Lung (tissue), 11 donors: ENCODE measurements at regions not wholly inside any gene's neighbourhood (a gene's known extent, or its start where the extent isn't known, plus 50 kb on each side); places are given as distances from the start of the nearest gene placed in this dataset.

Experiments used
- ATAC-seq: fragments of 200-7000 bp; cut with Tn5 transposase; one replicate; pipeline ENCODE4 v1.9.1; 2020; ENCODE audit warnings: moderate number of reproducible peaks; ENCODE audit not compliant: insufficient read depth, low FRiP score
- DNase-seq, 3 donors: peaks; one replicate each; pipeline ENCODE4 v3.0.0-alpha.2; 2013 to 2017
- H3K27ac ChIP-seq, 2 donors: one replicate each; pipeline ENCODE4 v1.5.1; 2013; ENCODE audit warnings: mild to moderate bottlenecking in 2 of 2, moderate library complexity in 2 of 2, control low read depth in 1 of 2, inconsistent platforms in 1 of 2, low read depth in 1 of 2, low read length in 1 of 2
- H3K27me3 ChIP-seq, 3 donors: one replicate each; pipeline ENCODE4 v1.5.1; 2013; ENCODE audit warnings: low read length in 2 of 3; ENCODE audit not compliant: control insufficient read depth in 3 of 3, insufficient read depth in 3 of 3
- H3K36me3 ChIP-seq, 4 donors: one replicate each; pipeline ENCODE4 v1.5.1; 2013; ENCODE audit warnings: low read length in 4 of 4, mild to moderate bottlenecking in 1 of 4, moderate library complexity in 1 of 4; ENCODE audit not compliant: control insufficient read depth in 4 of 4, insufficient read depth in 4 of 4
- H3K4me1 ChIP-seq, 5 donors: one replicate each; pipeline ENCODE4 v1.5.1; 2013; ENCODE audit warnings: low read length in 5 of 5, mild to moderate bottlenecking in 2 of 5, moderate library complexity in 1 of 5; ENCODE audit not compliant: control insufficient read depth in 5 of 5, insufficient read depth in 5 of 5
- H3K4me3 ChIP-seq: one replicate; pipeline ENCODE4 v1.5.1; 2013; ENCODE audit warnings: mild to moderate bottlenecking, control low read depth, moderate library complexity
- H3K9ac ChIP-seq, 2 donors: one replicate each; pipeline ENCODE4 v1.5.1; 2013; ENCODE audit warnings: low read length in 2 of 2, control low read depth in 1 of 2; ENCODE audit not compliant: insufficient read depth in 1 of 2
- H3K9me3 ChIP-seq, 4 donors: one replicate each; pipeline ENCODE4 v1.5.1; 2013; ENCODE audit warnings: low read length in 3 of 4, mild to moderate bottlenecking in 1 of 4, moderate library complexity in 1 of 4; ENCODE audit not compliant: control insufficient read depth in 4 of 4, insufficient read depth in 3 of 4
- CTCF ChIP-seq: IDR thresholded peaks from 2 replicates; pipeline ENCODE4 v1.5.1; 2012; ENCODE audit warnings: mild to moderate bottlenecking; ENCODE audit errors: control extremely low read depth, extremely low read depth
- WGBS, 2 donors: extraction: QIAGEN DNeasy Blood & Tissue Kit; methylation state at CpG; one replicate each; pipeline ENCODE4 v1.1.7; 2013; 5-methylcytosine and 5-hydroxymethylcytosine counted together
- donor health status: control.
- donor health status: control.
- donor health status: Bipolar disorder and iron deficiency.
- donor health status: healthy.
- donor health status: DM: yes; HTN: yes; CAD: no.

GRCh38 chr3:30273304-30274072 is 332.9 kb upstream of the TGFBR2 start:
- H3K4me1 ChIP-seq, result no peaks in the 10 kb centered on the region
- 63 to 88% methylated on average over 2 of the region's 2 CpGs for WGBS, 2 donors
- ATAC-seq, result no peak

DNA sequence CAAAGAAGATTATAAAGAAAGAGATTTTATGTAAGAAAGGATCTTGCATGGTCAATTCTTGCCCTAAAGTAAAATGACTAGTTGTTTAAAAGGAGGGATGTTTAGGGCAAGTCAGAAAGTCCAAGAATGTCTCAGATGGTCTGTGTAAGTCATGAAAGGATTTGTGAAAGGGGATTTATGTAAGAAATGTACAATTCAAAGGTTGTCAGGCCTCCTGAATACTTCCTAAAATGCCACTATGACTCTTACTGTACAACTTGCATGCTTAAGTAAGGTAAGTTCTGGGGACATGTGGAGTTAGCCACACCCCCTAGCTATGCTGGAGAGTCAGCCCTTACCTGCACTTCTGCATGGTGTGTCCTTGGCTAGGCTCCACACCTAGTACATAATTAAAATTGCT is 328.9 kb upstream of the TGFBR2 start:
- DNase-seq, result no peak
- Histone ChIP-seq H3K27ac (no peak overlapping the region), H3K27me3 (no peaks in the 10 kb centered on the region), H3K9me3 (no peaks in the 10 kb centered on the region), H3K4me1 (no peaks in the 10 kb centered on the region), H3K36me3 (no peaks in the 10 kb centered on the region), H3K4me3 (no peak overlapping the region), H3K9ac (no peak overlapping the region)
- TF ChIP-seq CTCF, result no peak
- no peak for ATAC-seq

More at GRCh38 chr3:30273304-30274072, 332.9 kb upstream of the TGFBR2 start:
- Histone ChIP-seq H3K9me3 (no peaks in the 10 kb centered on the region), H3K4me3 (no peak overlapping the region), H3K27ac (no peak overlapping the region), H3K36me3 (no peaks in the 10 kb centered on the region), H3K27me3 (no peaks in the 10 kb centered on the region), H3K9ac (no peak overlapping the region)
- no peak for DNase-seq
- TF ChIP-seq CTCF, result no peak

GRCh38 chr3:30281526-30281925 is 324.9 kb upstream of the TGFBR2 start:
- WGBS, 2 donors, result 95% methylated on average over 1 of the region's 1 CpG
- H3K36me3 ChIP-seq, result no peaks in the 10 kb centered on the region
- H3K4me3 ChIP-seq, result no peak overlapping the region
- H3K27me3 ChIP-seq, result no peaks in the 10 kb centered on the region
- DNase-seq (no peak), ATAC-seq (no peak)
- no peak for TF ChIP-seq CTCF
- H3K4me1 ChIP-seq, result peaks cover 0 to 8% (median 0%) of the 10 kb centered on the region in 5 donors
- H3K9me3 ChIP-seq, result no peaks in the 10 kb centered on the region
- no peak overlapping the region for H3K27ac ChIP-seq
- H3K9ac ChIP-seq, result no peak overlapping the region
